MM.1S (cell line): ENCODE measurements at regions not wholly inside any gene's neighbourhood (a gene's known extent, or its start where the extent isn't known, plus 50 kb on each side); places are given as distances from the start of the nearest gene placed in this dataset.

Experiments
- EZH2 ChIP-seq: fragments of 300-600 bp; sonication (generic); optimal IDR thresholded peaks from 2 replicates; pipeline ENCODE3; 2017; ENCODE audit warnings: low read depth, mild to moderate bottlenecking, antibody characterized with exemption, low read length, mixed read lengths
- TF ChIP-seq, protein P1 (sequence below): fragments of 300-600 bp; sonication (generic); IDR thresholded peaks from 2 replicates; pipeline ENCODE4 v1.5.1; 2016; ENCODE audit warnings: antibody characterized with exemption, low read length, mixed read lengths

DNA sequence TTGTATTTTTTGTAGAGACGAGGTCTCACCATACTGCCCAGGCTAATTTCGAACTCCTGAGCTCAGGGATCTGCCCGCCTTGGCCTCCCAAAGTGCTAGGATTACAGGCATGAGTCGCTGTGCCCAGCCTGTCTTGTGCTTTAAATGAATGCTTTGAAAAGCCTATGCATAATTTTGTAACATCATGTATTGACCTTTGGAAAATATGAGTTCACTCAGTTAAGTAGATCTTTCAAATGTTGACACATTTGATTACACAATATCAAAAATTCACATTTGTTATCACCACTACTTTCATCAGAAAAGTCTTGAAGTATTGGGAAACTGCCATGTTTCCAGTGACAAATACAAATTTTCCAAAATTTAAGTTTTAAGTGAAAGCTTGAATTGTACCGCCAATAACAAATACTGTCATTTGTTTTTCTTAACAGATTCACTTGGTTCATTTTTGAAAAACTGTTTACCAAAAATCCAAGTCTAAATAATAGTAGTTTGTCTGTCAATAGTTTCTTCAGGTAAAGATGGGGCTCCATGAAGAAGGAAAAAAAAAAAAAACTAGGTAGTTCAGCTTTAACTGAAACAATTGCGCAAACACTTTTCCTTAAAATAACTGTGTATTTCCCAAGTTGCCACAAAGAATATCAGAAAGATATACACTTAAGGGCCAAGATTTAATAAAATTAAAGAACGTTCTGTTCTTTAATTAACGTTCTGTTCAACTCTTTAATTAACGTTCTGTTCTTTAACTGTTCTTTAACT is 233.2 kb upstream of the NR5A2 start:
- TF ChIP-seq, protein P1, sequence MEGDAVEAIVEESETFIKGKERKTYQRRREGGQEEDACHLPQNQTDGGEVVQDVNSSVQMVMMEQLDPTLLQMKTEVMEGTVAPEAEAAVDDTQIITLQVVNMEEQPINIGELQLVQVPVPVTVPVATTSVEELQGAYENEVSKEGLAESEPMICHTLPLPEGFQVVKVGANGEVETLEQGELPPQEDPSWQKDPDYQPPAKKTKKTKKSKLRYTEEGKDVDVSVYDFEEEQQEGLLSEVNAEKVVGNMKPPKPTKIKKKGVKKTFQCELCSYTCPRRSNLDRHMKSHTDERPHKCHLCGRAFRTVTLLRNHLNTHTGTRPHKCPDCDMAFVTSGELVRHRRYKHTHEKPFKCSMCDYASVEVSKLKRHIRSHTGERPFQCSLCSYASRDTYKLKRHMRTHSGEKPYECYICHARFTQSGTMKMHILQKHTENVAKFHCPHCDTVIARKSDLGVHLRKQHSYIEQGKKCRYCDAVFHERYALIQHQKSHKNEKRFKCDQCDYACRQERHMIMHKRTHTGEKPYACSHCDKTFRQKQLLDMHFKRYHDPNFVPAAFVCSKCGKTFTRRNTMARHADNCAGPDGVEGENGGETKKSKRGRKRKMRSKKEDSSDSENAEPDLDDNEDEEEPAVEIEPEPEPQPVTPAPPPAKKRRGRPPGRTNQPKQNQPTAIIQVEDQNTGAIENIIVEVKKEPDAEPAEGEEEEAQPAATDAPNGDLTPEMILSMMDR: no peak
- no peak for TF ChIP-seq EZH2
